ENCODE measurements at regions not wholly inside any gene's neighbourhood (a gene's known extent, or its start where the extent isn't known, plus 50 kb on each side); places are given as distances from the start of the nearest gene placed in this dataset.

- TF ChIP-seq FOXM1 (IDR thresholded peaks at IDR 0.05; ENCODE audit: borderline replicate concordance) (no peak), SUZ12 (IDR thresholded peaks at IDR 0.05) (no peak), TARDBP (IDR thresholded peaks at IDR 0.05) (no peak), SP1 (IDR thresholded peaks at IDR 0.05) (no peak), NFRKB (IDR thresholded peaks at IDR 0.05) (no peak), PKNOX1 (IDR thresholded peaks at IDR 0.05) (no peak), CTBP1 (IDR thresholded peaks at IDR 0.05; ENCODE audit: borderline replicate concordance) (no peak), ZNF384 (IDR thresholded peaks at IDR 0.05) (no peak)
Observed at GRCh38 chr1:98331243-98331642, 330.3 kb upstream of the SNX7 start.
